ENCODE measurements at regions not wholly inside any gene's neighbourhood (a gene's known extent, or its start where the extent isn't known, plus 50 kb on each side); places are given as distances from the start of the nearest gene placed in this dataset.

DNA sequence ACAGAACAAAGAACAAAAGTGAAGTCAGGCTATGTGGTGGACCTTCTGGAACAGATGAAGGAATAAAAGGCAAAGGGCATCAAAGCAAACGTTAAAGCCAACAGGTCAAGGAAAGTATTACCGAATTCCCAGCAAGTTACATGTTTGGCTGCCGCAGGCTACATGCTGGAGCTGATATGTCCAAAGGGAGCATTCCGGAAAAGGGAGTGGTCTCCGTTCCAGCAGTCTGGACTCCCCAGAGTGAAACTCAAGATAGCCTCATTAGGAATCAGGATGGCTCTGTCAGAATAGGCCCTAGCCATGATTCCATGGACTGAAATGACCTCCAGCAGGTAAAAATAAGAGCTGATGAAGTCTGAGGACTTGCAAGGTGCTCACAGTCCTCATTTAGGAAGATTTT, 379.8 kb upstream of the PRICKLE1 start:
- TF ChIP-seq POLR2A (IDR thresholded peaks at IDR 0.05), result no peak
- TF ChIP-seq, protein P1, sequence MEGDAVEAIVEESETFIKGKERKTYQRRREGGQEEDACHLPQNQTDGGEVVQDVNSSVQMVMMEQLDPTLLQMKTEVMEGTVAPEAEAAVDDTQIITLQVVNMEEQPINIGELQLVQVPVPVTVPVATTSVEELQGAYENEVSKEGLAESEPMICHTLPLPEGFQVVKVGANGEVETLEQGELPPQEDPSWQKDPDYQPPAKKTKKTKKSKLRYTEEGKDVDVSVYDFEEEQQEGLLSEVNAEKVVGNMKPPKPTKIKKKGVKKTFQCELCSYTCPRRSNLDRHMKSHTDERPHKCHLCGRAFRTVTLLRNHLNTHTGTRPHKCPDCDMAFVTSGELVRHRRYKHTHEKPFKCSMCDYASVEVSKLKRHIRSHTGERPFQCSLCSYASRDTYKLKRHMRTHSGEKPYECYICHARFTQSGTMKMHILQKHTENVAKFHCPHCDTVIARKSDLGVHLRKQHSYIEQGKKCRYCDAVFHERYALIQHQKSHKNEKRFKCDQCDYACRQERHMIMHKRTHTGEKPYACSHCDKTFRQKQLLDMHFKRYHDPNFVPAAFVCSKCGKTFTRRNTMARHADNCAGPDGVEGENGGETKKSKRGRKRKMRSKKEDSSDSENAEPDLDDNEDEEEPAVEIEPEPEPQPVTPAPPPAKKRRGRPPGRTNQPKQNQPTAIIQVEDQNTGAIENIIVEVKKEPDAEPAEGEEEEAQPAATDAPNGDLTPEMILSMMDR (IDR thresholded peaks at IDR 0.05), result no peak

All from tibial nerve (tissue), 3 donors.